ENCODE measurements at regions not wholly inside any gene's neighbourhood (a gene's known extent, or its start where the extent isn't known, plus 50 kb on each side); places are given as distances from the start of the nearest gene placed in this dataset.

- no peak for TF ChIP-seq MAX (IDR thresholded peaks at IDR 0.05)
- no peak for TF ChIP-seq CREB1 (IDR thresholded peaks at IDR 0.05; ENCODE audit: low read depth)
Observed at GRCh38 chr1:14522077-14522925, 76.2 kb upstream of the KAZN start.
